HG02943 (cell line): ENCODE measurements at regions not wholly inside any gene's neighbourhood (a gene's known extent, or its start where the extent isn't known, plus 50 kb on each side); places are given as distances from the start of the nearest gene placed in this dataset.

ENCODE experiments used
- ATAC-seq: cut with Tn5 transposase; IDR thresholded peaks from one replicate; pipeline ENCODE4 v1.9.1; 2021; ENCODE audit warnings: mild to moderate bottlenecking, low read depth, moderate library complexity; ENCODE audit not compliant: unreplicated experiment

GRCh38 chr21:39061766-39062165 lies 121.5 kb downstream of the PSMG1 start:
- no peak for ATAC-seq

GRCh38 chr21:39060485-39061083 lies 122.7 kb downstream of the PSMG1 start:
- no peak for ATAC-seq

- no peak for ATAC-seq
These were observed 126.1 kb downstream of the PSMG1 start for GRCh38 chr21:39057121-39057520.

GRCh38 chr21:39056636-39057035 lies 126.6 kb downstream of the PSMG1 start:
- ATAC-seq, result no peak

GRCh38 chr21:39055167-39055767 lies 128.0 kb downstream of the PSMG1 start:
- no peak for ATAC-seq

DNA sequence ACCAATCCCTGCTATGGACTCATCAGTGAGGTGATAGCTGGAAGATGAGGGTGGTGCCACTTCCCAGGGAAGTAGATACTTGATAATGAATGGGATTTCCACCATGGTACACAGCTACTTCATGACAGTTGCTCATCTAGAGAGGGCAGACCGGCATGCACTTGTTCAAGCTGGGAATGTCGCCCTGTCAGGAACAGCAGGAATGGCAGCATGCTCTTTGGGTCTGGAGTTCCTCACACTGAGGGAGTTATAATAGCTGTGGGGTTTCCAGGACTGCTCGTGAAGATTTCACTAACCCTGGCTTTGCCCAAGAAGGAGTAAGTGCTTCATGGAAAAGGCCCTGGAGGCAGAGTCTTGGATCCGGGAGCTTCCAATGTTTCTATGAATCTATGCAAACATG lies 129.2 kb downstream of the PSMG1 start:
- ATAC-seq, result no peak

DNA sequence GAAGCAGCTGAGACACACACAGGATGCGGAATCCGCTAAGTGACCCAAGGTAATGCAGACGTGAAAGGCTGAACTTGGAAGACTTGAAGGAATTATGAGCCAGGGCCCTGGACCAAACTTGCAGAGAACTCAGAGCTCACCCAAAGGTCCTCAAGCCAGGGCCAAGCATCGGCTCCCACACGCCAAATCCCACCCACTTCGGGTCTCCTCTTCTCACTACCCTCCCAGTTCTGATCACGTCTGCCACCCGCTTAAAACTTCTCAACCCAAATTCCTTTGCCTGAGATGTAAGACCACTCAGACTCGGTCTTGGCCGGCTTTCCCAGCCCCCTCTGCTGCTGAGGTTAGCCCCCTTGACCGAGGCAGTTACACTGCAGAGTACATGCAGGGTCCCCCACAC lies 130.1 kb downstream of the PSMG1 start:
- ATAC-seq, result no peak

GRCh38 chr21:39052718-39053117 lies 130.5 kb downstream of the PSMG1 start:
- no peak for ATAC-seq

GRCh38 chr21:39051588-39051949 lies 131.7 kb downstream of the PSMG1 start:
- ATAC-seq, result no peak

GRCh38 chr21:39050841-39051587 lies 132.2 kb downstream of the PSMG1 start:
- no peak for ATAC-seq

- no peak for ATAC-seq
These were observed 134.7 kb downstream of the PSMG1 start for GRCh38 chr21:39048574-39048973.

- no peak for ATAC-seq
These were observed 135.2 kb downstream of the PSMG1 start for GRCh38 chr21:39048064-39048463.

DNA sequence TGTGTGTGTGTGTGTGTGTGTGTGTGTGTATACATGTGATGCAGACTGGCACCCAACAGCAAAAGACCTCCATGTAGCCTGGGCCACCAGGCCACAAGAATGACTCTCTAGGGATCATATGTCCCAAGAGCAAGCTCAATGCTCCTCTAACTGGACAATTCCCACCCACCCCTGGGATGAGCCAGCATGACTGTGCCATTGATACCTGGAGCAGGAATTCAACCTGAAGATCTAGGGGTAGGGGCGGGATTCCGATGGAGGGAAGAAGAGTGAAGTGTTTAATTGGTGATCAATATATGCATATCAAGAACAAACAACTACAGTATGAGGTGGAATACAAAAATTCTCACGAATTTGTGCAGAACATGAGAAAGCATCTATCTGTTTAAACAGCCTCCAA lies 136.2 kb downstream of the PSMG1 start:
- no peak for ATAC-seq

DNA sequence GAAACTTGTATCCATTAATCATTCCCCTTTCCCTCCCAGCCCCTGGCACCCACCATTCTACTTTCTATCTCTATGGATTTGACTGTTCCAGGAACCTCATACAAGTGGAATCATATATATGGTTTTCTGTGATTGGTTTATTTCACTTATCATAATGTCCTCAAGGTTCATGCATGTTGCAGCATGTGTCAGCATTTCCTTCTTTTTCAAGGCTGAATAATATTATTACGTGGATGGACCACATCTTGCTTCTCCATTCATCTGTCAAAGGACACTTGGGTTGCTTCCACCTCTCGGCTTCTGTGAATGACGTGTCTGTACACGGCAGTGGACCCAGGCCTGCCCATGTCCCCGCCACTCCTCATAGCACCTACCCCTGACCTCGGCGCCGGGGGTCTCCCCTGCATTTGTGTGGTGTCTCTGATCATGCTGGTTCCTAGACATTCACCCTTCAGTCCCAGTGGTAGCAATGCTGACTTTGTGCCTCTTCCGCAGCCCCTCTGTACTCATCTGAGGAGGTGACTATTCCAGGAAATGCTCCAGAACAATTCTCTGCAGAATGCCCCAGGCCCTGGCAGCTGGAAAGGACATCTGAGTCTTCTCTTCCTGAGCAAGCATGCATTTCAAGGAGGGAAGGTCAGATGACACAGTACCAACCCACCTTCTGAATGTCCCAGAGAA lies 136.9 kb downstream of the PSMG1 start:
- ATAC-seq, result no peak

DNA sequence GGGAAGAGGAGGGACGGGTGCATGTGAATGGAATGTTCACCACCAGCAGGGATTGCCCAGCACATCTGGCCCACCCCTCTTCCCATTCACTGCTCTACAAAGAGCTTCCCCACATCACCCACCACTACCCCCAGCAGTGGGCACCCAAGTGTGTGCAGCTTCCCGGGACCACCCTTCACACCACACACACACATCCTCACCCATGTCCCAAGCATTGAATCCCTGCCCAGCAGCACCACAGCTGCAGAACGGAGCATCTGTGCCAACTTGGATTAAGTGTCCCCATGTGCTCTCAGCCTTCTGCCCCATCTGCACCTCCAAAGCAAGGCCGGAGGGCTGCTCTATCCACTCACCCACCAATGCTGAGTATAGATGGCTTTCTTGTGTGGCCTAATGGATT lies 141.4 kb downstream of the PSMG1 start:
- ATAC-seq, result no peak

DNA sequence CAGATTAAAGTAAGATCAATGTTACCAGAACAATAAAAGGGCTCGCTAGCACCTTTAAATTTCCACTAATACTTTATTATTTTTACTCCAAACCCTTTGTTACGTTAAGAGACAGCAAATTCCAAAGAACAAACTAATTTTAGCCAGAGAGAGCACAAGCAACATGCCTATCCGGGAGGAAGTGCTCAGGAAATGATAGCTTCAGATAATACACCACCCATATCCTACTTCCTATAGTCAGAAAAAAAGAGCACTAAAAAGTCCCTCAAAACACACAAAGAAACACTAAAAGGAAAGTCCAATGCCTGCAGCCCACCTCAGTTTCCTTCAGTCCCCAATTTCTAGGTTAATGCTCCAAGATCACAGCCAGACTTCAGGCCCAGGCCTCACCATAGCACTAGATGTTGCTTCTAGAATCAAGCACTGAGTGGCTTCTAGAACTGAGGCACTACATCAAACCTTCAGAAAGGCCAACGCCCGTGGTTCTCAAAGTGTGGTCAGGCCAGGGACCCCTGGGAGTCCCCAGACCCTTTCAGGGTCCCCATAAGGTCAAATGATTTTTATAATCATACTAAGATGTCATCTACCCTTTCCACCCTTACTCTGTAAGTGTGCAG lies 142.6 kb downstream of the PSMG1 start:
- no peak for ATAC-seq

- ATAC-seq, result no peak
These were observed 145.3 kb downstream of the PSMG1 start for GRCh38 chr21:39037807-39038405.

DNA sequence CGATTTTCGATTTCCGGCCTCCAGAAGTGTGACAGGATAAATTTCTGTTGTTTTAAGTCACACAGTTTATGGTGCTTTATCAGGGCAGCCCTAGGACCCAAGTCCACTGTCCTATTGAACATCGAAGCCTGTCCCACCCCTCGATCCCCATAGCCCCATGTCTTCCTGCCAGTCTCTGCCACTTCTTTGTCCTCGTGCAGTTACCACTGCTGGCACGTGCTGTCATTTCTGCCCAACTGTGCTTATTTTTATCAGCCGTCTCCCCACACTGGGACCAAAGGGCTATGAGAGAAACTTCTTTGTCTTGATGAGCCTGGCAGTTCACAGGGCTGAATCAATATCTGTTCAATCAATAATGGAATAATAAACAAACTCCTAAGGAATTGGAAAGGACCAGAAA lies 146.7 kb downstream of the PSMG1 start:
- no peak for ATAC-seq

DNA sequence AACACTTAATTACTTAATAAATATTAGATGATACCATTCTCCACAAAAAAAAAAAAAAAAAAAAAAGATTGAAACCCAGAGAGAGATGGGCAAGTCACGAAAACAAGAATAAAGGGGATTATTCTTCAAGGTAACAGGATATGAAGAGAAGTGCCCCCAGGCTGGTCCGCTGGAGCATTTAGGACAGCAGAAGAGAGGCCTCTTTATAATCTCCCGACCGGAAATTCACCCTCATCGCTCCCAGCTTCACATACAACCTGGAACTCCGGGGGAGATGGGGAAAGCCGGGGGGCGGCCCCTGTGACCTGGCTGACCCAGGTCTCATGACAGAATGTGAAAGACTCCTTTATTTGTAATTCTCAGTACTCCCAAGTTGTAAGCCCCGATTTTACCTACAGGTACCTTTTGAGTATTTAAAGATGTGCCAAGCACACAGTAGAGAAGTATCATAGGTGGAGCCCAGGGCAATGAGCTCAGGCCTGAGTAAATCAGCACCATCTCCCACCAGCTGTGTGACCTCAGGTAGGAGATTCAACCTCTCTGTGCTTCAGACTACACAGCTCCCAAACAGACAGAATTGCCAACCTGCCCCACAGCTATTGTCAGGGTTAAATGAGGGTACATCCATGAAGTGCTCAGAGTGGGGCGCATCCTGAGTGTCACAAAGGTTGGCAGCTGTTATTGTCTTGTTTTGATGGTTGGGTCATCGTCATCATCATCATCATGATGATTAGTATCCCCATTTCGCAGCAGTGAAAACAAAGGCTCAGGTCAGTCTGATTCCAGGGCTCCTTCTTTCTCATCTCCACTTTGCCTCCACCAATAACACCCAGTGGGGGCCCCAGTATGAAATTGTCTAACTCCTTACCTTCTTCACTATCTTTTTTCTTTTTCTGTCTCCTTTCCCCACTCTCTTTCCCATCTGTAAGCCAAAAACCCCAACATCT lies 148.4 kb downstream of the PSMG1 start:
- ATAC-seq, result no peak
